HG03575 (cell line): ENCODE measurements at regions not wholly inside any gene's neighbourhood (a gene's known extent, or its start where the extent isn't known, plus 50 kb on each side); places are given as distances from the start of the nearest gene placed in this dataset.

ENCODE experiments used
- ATAC-seq: cut with Tn5 transposase; IDR thresholded peaks from one replicate; pipeline ENCODE4 v1.9.1; 2021; ENCODE audit not compliant: unreplicated experiment, insufficient number of reproducible peaks, low FRiP score; ENCODE audit errors: extremely low read depth

GRCh38 chr5:56574778-56575177 is 240.6 kb upstream of the MAP3K1 start:
- ATAC-seq: no peak

- no peak for ATAC-seq
Observed at GRCh38 chr5:56569566-56569965, 245.8 kb upstream of the MAP3K1 start.

GRCh38 chr5:56569076-56569475 is 246.3 kb upstream of the MAP3K1 start:
- ATAC-seq: no peak

GRCh38 chr5:56567278-56567677 is 248.1 kb upstream of the MAP3K1 start:
- ATAC-seq: no peak

- ATAC-seq: no peak
Observed at GRCh38 chr5:56566374-56567249, 248.7 kb upstream of the MAP3K1 start.

- ATAC-seq: no peak
Observed at GRCh38 chr5:56565644-56566043, 249.7 kb upstream of the MAP3K1 start.

GRCh38 chr5:56565283-56565615 is 250.1 kb upstream of the MAP3K1 start:
- no peak for ATAC-seq

GRCh38 chr5:56564541-56565282 is 250.6 kb upstream of the MAP3K1 start:
- ATAC-seq: no peak

- no peak for ATAC-seq
Observed at GRCh38 chr5:56561455-56561854, 253.9 kb upstream of the MAP3K1 start.

- no peak for ATAC-seq
Observed at GRCh38 chr5:56558131-56558745, 257.1 kb upstream of the MAP3K1 start.

GRCh38 chr5:56557198-56557597 is 258.2 kb upstream of the MAP3K1 start:
- no peak for ATAC-seq

- no peak for ATAC-seq
Observed at GRCh38 chr5:56552612-56553268, 262.6 kb upstream of the MAP3K1 start.

GRCh38 chr5:56550227-56550626 is 265.1 kb upstream of the MAP3K1 start:
- ATAC-seq: no peak

- no peak for ATAC-seq
Observed at GRCh38 chr5:56549096-56549886, 266.1 kb upstream of the MAP3K1 start.

- no peak for ATAC-seq
Observed at GRCh38 chr5:56545016-56545415, 270.3 kb upstream of the MAP3K1 start.

- no peak for ATAC-seq
Observed at GRCh38 chr5:56543441-56544388, 271.6 kb upstream of the MAP3K1 start.

GRCh38 chr5:56540266-56540665 is 275.1 kb upstream of the MAP3K1 start:
- ATAC-seq: no peak

GRCh38 chr5:56538580-56538979 is 276.8 kb upstream of the MAP3K1 start:
- ATAC-seq: no peak
